ENCODE measurements at regions not wholly inside any gene's neighbourhood (a gene's known extent, or its start where the extent isn't known, plus 50 kb on each side); places are given as distances from the start of the nearest gene placed in this dataset.

DNA sequence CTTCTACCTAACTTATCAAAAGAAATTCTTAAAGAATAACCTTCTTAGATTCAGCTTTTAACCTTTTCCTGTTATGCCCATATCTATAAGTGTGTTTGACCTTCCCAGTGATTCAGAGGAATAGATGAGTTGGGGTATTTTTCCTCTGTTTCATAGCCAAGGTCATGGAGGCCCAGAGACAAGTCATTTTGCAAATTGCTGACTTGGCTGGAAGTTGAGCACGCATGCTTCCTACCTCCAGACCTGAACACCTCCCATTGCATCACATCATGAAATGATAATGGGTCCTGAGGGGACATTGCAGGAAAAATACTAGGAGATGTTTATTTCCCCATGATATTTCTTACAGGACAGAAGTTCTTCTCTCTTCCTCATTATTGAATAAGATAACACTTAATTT lies 158.6 kb upstream of the LMCD1 start:
- no peaks in the 10 kb centered on the region for H3K27me3 ChIP-seq (ENCODE audit: insufficient read depth, poor library complexity, severe bottlenecking)
- no peak for DNase-seq (ENCODE audit: low read depth in 1 of 2, low spot score in 1 of 2)
- H3K27ac ChIP-seq (replicated peaks) = no peak overlapping the region
- no peak overlapping the region for H3K4me3 ChIP-seq (replicated peaks; ENCODE audit: insufficient read depth, low read length)
- TF ChIP-seq REST (IDR thresholded peaks at IDR 0.05; ENCODE audit: insufficient replicate concordance, low read depth) (no peak), SPI1 (IDR thresholded peaks at IDR 0.05; ENCODE audit: borderline replicate concordance, low read depth) (no peak), CTCF (IDR thresholded peaks at IDR 0.05; ENCODE audit: insufficient read depth, low read length) (no peak), POLR2AphosphoS5 (IDR thresholded peaks at IDR 0.05; ENCODE audit: low read depth) (no peak), GABPA (IDR thresholded peaks at IDR 0.05; ENCODE audit: low read depth) (no peak)

- TF ChIP-seq REST (IDR thresholded peaks at IDR 0.05; ENCODE audit: insufficient replicate concordance, low read depth) (no peak), GABPA (IDR thresholded peaks at IDR 0.05; ENCODE audit: low read depth) (no peak), SPI1 (IDR thresholded peaks at IDR 0.05; ENCODE audit: borderline replicate concordance, low read depth) (no peak)
- no peaks in the 10 kb centered on the region for H3K27me3 ChIP-seq (ENCODE audit: insufficient read depth, poor library complexity, severe bottlenecking)
- no peak for DNase-seq (ENCODE audit: low read depth in 1 of 2, low spot score in 1 of 2)
- H3K27ac ChIP-seq (replicated peaks) = no peak overlapping the region
- no peak overlapping the region for H3K4me3 ChIP-seq (replicated peaks; ENCODE audit: insufficient read depth, low read length)
Measured at GRCh38 chr3:8345398-8345797, 156.2 kb upstream of the LMCD1 start.

DNA sequence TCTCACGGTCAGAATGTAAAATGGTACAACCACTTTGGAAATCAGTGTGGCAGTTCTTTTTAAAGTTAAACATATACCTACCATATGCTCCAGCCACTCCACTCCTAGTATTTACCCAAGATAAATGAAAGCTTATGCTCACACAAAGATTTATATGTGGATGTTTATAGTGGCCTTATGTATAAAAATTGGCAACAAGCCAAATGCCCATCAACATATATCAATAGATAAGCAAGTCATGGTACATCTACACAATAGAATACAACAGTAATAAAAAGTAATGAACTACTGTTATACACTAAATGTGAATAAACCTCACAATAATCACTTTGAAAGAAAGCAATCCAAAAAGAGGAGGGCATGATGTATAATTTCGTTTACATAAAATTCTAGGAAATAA lies 153.5 kb upstream of the LMCD1 start:
- TF ChIP-seq CTCF (IDR thresholded peaks at IDR 0.05; ENCODE audit: insufficient read depth, low read length) = no peak
- no peak for TF ChIP-seq POLR2AphosphoS5 (IDR thresholded peaks at IDR 0.05; ENCODE audit: low read depth)
- TF ChIP-seq REST (IDR thresholded peaks at IDR 0.05; ENCODE audit: insufficient replicate concordance, low read depth) = no peak
- TF ChIP-seq GABPA (IDR thresholded peaks at IDR 0.05; ENCODE audit: low read depth) = no peak
- no peak for TF ChIP-seq SPI1 (IDR thresholded peaks at IDR 0.05; ENCODE audit: borderline replicate concordance, low read depth)
- Histone ChIP-seq H3K4me3 (replicated peaks; ENCODE audit: insufficient read depth, low read length) (no peak overlapping the region), H3K27me3 (ENCODE audit: insufficient read depth, poor library complexity, severe bottlenecking) (no peaks in the 10 kb centered on the region), H3K27ac (replicated peaks) (no peak overlapping the region)
- DNase-seq (ENCODE audit: low read depth in 1 of 2, low spot score in 1 of 2) = no peak

GRCh38 chr3:8352475-8352874 lies 149.1 kb upstream of the LMCD1 start:
- H3K27me3 ChIP-seq (ENCODE audit: insufficient read depth, poor library complexity, severe bottlenecking) = no peaks in the 10 kb centered on the region
- no peak for DNase-seq (ENCODE audit: low read depth in 1 of 2, low spot score in 1 of 2)
- no peak overlapping the region for H3K4me3 ChIP-seq (replicated peaks; ENCODE audit: insufficient read depth, low read length)
- H3K27ac ChIP-seq (replicated peaks) = no peak overlapping the region
- no peak for TF ChIP-seq REST (IDR thresholded peaks at IDR 0.05; ENCODE audit: insufficient replicate concordance, low read depth)
- no peak for TF ChIP-seq GABPA (IDR thresholded peaks at IDR 0.05; ENCODE audit: low read depth)
- TF ChIP-seq POLR2AphosphoS5 (IDR thresholded peaks at IDR 0.05; ENCODE audit: low read depth) = no peak
- no peak for TF ChIP-seq SPI1 (IDR thresholded peaks at IDR 0.05; ENCODE audit: borderline replicate concordance, low read depth)
- TF ChIP-seq CTCF (IDR thresholded peaks at IDR 0.05; ENCODE audit: insufficient read depth, low read length) = no peak

Measured in HL-60 (cell line).